ENCODE measurements at regions not wholly inside any gene's neighbourhood (a gene's known extent, or its start where the extent isn't known, plus 50 kb on each side); places are given as distances from the start of the nearest gene placed in this dataset.

- TF ChIP-seq CTCF (IDR thresholded peaks at IDR 0.05; ENCODE audit: poor library complexity, severe bottlenecking) (no peak), SMC3 (conservative IDR thresholded peaks at IDR 0.05; ENCODE audit: poor library complexity) (no peak), POLR2AphosphoS5 (IDR thresholded peaks at IDR 0.05) (no peak), MXI1 (conservative IDR thresholded peaks at IDR 0.05; ENCODE audit: poor library complexity, severe bottlenecking) (no peak), RAD21 (conservative IDR thresholded peaks at IDR 0.05) (no peak)
These were observed 88.3 kb downstream of the SOX14 start for GRCh38 chr3:137852391-137852830.

All from neural cell (in vitro differentiated cells).